Pancreas (tissue), 10 donors: ENCODE measurements at regions not wholly inside any gene's neighbourhood (a gene's known extent, or its start where the extent isn't known, plus 50 kb on each side); places are given as distances from the start of the nearest gene placed in this dataset.
"Not testable (repeated sequence)": the region's sequence is repeated elsewhere in the genome, so short reads cannot be mapped to it uniquely, and the experiment has no call there.

Experiments used
- ATAC-seq, 4 donors: fragments of 200-7000 bp; cut with Tn5 transposase; one replicate each; pipeline versions ENCODE4 v1.8.0 to v1.9.1; 2020; ENCODE audit warnings: mild to moderate bottlenecking in 4 of 4, moderate library complexity in 4 of 4
- DNase-seq, 6 donors: peaks; one replicate each; pipeline ENCODE4 v3.0.0-alpha.2; 2020
- FAIRE-seq: peaks from 2 replicates; lab custom pipeline; 2012; peaks lifted over from hg19 to GRCh38; lab: Jason Lieb, UNC
- H3K27ac ChIP-seq, 4 donors: fragments of 200-600 bp; sonication (generic); 1 replicate in 3 of 4; 2 replicates in 1 of 4; pipeline versions ENCODE4 v1.5.0 to v1.8.0; 2020
- H3K27me3 ChIP-seq, 4 donors: fragments of 200-600 bp; one replicate each; pipeline ENCODE4 v1.8.0; 2021
- H3K36me3 ChIP-seq, 3 donors: fragments of 200-600 bp; sonication (generic) in 1 of 3; one replicate each; pipeline versions ENCODE4 v1.5.0 to v1.8.0; 2020 to 2021
- H3K4me1 ChIP-seq, 3 donors: fragments of 200-600 bp; one replicate each; pipeline ENCODE4 v1.8.0; 2021
- H3K4me3 ChIP-seq, 4 donors: fragments of 200-600 bp; sonication (generic) in 2 of 4; one replicate each; pipeline versions ENCODE4 v1.5.0 to v1.8.0; 2020 to 2021
- H3K9me3 ChIP-seq, 4 donors: fragments of 200-600 bp; one replicate each; pipeline ENCODE4 v1.8.0; 2021
- WGBS, 2 donors: extraction: QIAGEN DNeasy Blood & Tissue Kit; methylation state at CpG; one replicate each; pipeline ENCODE4 v1.1.7; 2013; 5-methylcytosine and 5-hydroxymethylcytosine counted together
- intact Hi-C, 3 donors: fragments of 100-400 bp; cut with DNase I; formaldehyde crosslinking; loops; one replicate each; pipeline versions ENCODE4 v1.11.1 to v1.14.2; 2022
- TF ChIP-seq, protein P1 (sequence below), 4 donors: fragments of 200-600 bp; sonication (generic) in 3 of 4; IDR thresholded peaks; one replicate each; pipeline versions ENCODE4 v1.5.0 to v1.8.0; 2021; ENCODE audit warnings: antibody characterized with exemption in 4 of 4
- donor health status: healthy with polysubstance abuse.
- donor health status: DM: no; HTN: no; CAD: no; lungs with moderate emphysema.
- donor health status: DM: no; HTN: no; CAD: no.
- donor health status: control.
- donor health status: control.
- donor health status: Bipolar disorder and iron deficiency.
- donor health status: DM: yes; HTN: yes; CAD: no.
- donor health status: DM: no; HTN: no; CAD: no.
- donor health status: DM: no; HTN: no; CAD: no.
- donor health status: DM: yes; HTN: yes; CAD: no.

DNA sequence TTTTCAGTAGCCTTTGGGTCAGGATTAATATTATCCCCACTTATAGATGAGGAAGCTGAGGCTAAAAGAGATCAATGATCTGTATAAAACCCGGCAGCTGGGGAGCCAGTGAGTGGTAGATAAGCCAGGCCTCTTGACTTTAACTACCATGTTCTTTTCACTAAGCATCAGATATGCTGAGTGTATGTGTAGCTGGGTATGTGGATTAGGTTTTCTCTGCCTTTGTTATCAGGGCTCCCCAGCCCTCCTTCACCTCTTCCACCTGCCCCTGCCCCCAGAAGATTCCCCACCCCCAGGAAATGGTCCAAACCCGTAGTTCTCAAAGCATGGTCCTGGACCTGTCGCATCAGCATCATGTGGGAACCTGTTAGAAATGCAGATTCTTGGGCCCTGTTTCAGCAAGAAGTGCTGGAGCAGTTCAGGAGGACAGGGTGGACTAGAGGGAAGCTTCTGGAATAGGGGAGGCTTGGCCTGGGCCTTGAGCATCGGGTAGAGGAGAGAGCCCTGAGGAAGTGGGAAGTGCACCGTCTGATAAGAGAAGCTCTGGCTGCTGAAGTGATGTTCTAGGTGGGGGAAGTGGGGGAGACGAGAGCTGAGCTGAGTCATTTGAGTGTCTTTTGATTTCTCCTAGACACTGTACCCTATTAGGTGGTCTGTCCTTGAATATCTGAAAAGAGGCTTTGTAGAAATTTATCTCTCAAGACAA lies 101.3 kb downstream of the HIF1AN start:
- Histone ChIP-seq H3K4me1 (no peaks in the 10 kb centered on the region), H3K27me3 (peaks cover 0 to 15% (median 0%) of the 10 kb centered on the region in 4 donors), H3K27ac (no peak overlapping the region), H3K36me3 (no peaks in the 10 kb centered on the region), H3K9me3 (no peaks in the 10 kb centered on the region), H3K4me3 (no peak overlapping the region)
- ATAC-seq (no peak), DNase-seq (no peak), FAIRE-seq (no peak)
- WGBS, 2 donors: 43 to 49% methylated on average over 6 of the region's 6 CpGs
- intact Hi-C loops: no loop called here
- TF ChIP-seq, protein P1, sequence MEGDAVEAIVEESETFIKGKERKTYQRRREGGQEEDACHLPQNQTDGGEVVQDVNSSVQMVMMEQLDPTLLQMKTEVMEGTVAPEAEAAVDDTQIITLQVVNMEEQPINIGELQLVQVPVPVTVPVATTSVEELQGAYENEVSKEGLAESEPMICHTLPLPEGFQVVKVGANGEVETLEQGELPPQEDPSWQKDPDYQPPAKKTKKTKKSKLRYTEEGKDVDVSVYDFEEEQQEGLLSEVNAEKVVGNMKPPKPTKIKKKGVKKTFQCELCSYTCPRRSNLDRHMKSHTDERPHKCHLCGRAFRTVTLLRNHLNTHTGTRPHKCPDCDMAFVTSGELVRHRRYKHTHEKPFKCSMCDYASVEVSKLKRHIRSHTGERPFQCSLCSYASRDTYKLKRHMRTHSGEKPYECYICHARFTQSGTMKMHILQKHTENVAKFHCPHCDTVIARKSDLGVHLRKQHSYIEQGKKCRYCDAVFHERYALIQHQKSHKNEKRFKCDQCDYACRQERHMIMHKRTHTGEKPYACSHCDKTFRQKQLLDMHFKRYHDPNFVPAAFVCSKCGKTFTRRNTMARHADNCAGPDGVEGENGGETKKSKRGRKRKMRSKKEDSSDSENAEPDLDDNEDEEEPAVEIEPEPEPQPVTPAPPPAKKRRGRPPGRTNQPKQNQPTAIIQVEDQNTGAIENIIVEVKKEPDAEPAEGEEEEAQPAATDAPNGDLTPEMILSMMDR (IDR thresholded peaks at IDR 0.05): no peak

DNA sequence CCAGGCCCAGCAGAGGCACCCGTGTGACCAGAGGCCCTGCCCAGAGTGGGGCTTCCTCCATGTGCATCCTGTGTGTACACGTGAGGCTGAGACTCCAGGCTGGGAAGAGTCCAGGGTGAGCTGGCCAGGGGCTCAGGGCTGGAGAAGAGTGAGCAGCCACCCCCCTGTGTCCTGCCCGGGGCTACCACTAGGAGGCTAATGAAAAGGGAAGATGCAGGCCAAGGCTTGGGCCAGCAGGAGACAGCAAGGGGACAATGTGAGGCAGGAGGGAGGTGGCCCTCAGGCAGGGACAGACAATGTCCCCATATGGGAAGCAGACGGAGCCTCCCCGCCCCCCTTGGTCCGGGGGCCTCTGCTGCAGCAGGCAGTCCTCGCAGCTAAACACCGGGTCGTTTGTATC lies 102.0 kb downstream of the HIF1AN start:
- no peak for DNase-seq
- intact Hi-C loops: no loop called here
- Histone ChIP-seq H3K36me3 (no peaks in the 10 kb centered on the region), H3K4me1 (no peaks in the 10 kb centered on the region), H3K27me3 (peaks cover 0 to 15% (median 0%) of the 10 kb centered on the region in 4 donors), H3K27ac (no peak overlapping the region), H3K9me3 (no peaks in the 10 kb centered on the region), H3K4me3 (no peak overlapping the region)
- WGBS, 2 donors: 14 to 18% methylated on average over 9 of the region's 9 CpGs
- FAIRE-seq: no peak
- ATAC-seq: peak in 1 of 4 donors; percentile 45
- TF ChIP-seq, protein P1 (IDR thresholded peaks at IDR 0.05): no peak

DNA sequence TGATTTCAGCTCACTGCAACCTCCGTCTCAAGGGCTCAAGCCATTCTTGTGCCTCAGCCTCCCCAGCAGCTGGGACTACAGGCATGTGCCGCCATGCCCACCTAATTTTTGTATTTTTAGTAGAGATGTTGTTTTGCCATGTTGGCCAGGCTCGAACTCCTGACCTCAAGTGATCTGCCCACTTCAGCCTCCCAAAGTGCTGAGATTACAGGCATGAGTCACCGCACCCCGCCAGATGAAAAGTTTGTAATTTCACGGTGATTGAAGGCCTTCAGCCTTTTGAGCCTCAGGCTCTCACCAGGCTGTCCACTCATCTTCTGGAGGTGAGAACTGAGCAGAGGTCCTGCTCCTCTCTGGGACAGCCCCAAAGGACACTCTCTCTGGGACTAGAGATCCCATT lies 103.2 kb downstream of the HIF1AN start:
- FAIRE-seq, ATAC-seq, H3K36me3 ChIP-seq, H3K4me1 ChIP-seq, H3K27ac ChIP-seq, intact Hi-C loops, H3K4me3 ChIP-seq, DNase-seq, H3K9me3 ChIP-seq: not testable (repeated sequence)
- WGBS, 2 donors: 67 to 82% methylated on average over 6 of the region's 6 CpGs
- H3K27me3 ChIP-seq: peaks cover 0 to 15% (median 0%) of the 10 kb centered on the region in 4 donors

DNA sequence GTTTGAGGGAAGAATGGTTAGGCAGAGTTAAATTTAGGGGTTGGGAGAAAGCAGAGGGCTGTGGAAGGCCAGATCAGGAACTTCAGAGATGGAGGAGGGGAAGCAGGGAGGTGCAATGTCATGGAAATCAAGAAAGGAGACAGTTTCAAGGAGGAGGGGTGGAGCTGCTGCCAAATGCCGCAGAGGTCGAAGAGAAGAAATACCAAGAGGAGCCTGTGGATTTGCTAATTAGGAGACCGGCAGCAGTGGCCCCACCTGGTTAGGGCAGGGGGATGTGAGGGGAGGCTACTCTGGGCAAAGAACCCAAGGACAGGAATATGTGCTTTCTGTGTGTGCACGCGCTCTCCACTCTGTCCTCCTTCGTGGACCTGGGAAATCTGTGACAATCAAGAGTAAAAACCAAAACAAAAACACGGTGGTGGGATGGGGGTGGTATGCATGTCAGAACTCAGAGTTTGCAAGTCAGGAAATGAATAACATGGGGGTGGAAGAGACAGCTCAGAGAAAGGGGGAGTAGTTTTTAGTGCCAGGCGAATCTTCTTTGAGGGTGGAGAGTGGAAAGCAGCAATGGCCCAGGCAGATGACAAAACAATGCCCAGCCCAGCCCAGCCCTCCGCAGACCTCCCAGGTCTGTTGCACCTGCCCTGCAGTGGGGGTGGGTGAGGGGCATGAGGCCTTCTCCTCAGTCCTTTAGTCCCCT lies 102.9 kb upstream of the PAX2 start:
- H3K36me3 ChIP-seq: no peaks in the 10 kb centered on the region

DNA sequence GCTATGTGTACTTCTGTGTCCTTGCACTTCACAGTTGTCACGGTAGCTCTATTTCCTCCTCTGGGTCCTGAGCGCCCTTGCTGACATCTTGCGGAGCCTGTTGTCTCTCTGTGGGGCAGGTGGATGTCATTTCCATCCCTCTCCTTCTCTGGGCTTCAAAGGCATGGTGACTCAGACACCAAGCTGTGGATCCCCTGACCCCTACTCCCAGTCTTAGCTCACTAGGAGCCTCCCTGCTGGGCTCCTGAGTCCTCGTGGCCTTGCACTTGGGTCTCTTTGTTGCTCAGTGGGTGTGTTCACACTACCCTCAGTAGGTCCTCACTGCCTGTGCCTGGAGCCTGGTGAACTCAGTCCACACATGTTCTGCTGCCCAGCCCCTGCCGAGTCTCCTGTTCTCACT lies 100.3 kb upstream of the PAX2 start:
- ATAC-seq: no peak
- TF ChIP-seq, protein P1 (IDR thresholded peaks at IDR 0.05): no peak
- Histone ChIP-seq H3K27me3 (peaks cover 0 to 8% (median 0%) of the 10 kb centered on the region in 4 donors), H3K27ac (no peak overlapping the region), H3K4me1 (no peaks in the 10 kb centered on the region), H3K36me3 (no peaks in the 10 kb centered on the region), H3K4me3 (no peak overlapping the region), H3K9me3 (no peaks in the 10 kb centered on the region)
- DNase-seq: no peak
- FAIRE-seq: no peak
- intact Hi-C loops: no loop called here
- WGBS, 2 donors: 41 to 42% methylated on average over 5 of the region's 5 CpGs

More for the DNA sequence above, 102.9 kb upstream of the PAX2 start:
- intact Hi-C loops: no loop called here
- H3K27me3 ChIP-seq: peaks cover 0 to 15% (median 0%) of the 10 kb centered on the region in 4 donors
- H3K4me1 ChIP-seq: no peaks in the 10 kb centered on the region
- DNase-seq: no peak
- no peak for FAIRE-seq
- WGBS, 2 donors: 11 to 15% methylated on average over 9 of the region's 9 CpGs
- no peak for ATAC-seq
- no peak overlapping the region for H3K4me3 ChIP-seq
- no peak overlapping the region for H3K27ac ChIP-seq
- TF ChIP-seq, protein P1 (IDR thresholded peaks at IDR 0.05): no peak
- H3K9me3 ChIP-seq: no peaks in the 10 kb centered on the region
